H1 (cell line): ENCODE measurements at regions not wholly inside any gene's neighbourhood (a gene's known extent, or its start where the extent isn't known, plus 50 kb on each side); places are given as distances from the start of the nearest gene placed in this dataset.

Source experiments
- CTCF ChIA-PET: fragments of 300-600 bp; sonication (Branson Sonifier 250); formaldehyde crosslinking; loops from one replicate; lab custom pipeline; 2021; ENCODE audit not compliant: partially characterized antibody; lab: Charles Lee
- POLR2A ChIA-PET: fragments of 300-600 bp; sonication (Branson Sonifier 250); formaldehyde crosslinking; loops from one replicate; lab custom pipeline; 2021; ENCODE audit warnings: inconsistent platforms; ENCODE audit not compliant: partially characterized antibody; lab: Charles Lee
- DNase-seq, 2 experiments: peaks; one replicate each; pipeline versions ENCODE4 v3.0.0 to v3.0.0-alpha.2; 2010 to 2022; ENCODE audit warnings: low spot score in 2 of 2, low read depth in 1 of 2, mixed read lengths in 1 of 2
- FAIRE-seq: peaks from 2 replicates; lab custom pipeline; 2011; peaks lifted over from hg19 to GRCh38; lab: Jason Lieb, UNC
- H2AFZ ChIP-seq: 2 replicates; pipeline ENCODE4 v1.8.1; 2012; ENCODE audit warnings: low read length, inconsistent platforms
- H2AK5ac ChIP-seq: 2 replicates; pipeline ENCODE4 v1.6.1; 2013; ENCODE audit warnings: low read depth, low read length
- H2BK120ac ChIP-seq: replicated peaks from 2 replicates; pipeline ENCODE3; 2013; ENCODE audit warnings: low read depth, low read length, inconsistent platforms
- H2BK12ac ChIP-seq: 2 replicates; pipeline ENCODE4 v1.6.1; 2013; ENCODE audit warnings: low read depth, low read length
- H2BK15ac ChIP-seq: 2 replicates; pipeline ENCODE4 v1.6.1; 2013; ENCODE audit warnings: low read length
- H2BK20ac ChIP-seq: 2 replicates; pipeline ENCODE4 v1.6.1; 2013; ENCODE audit warnings: low read length
- H2BK5ac ChIP-seq: 2 replicates; pipeline ENCODE4 v1.6.1; 2013; ENCODE audit warnings: low read depth, low read length
- H3K14ac ChIP-seq: 2 replicates; pipeline ENCODE4 v1.6.1; 2013; ENCODE audit warnings: inconsistent platforms; ENCODE audit not compliant: insufficient read length
- H3K18ac ChIP-seq: 2 replicates; pipeline ENCODE4 v1.6.1; 2013; ENCODE audit warnings: low read length; ENCODE audit errors: extremely low read depth
- H3K23ac ChIP-seq: 2 replicates; pipeline ENCODE4 v1.6.1; 2013; ENCODE audit warnings: inconsistent platforms; ENCODE audit not compliant: insufficient read length
- H3K23me2 ChIP-seq: 2 replicates; pipeline ENCODE4 v1.6.1; 2013; ENCODE audit warnings: low read depth, low read length
- H3K27ac ChIP-seq: 2 replicates; pipeline ENCODE4 v1.6.1; 2011; ENCODE audit warnings: low read depth, low read length, inconsistent platforms
- H3K27me3 ChIP-seq, 4 experiments: replicated peaks in 1 of 4; 1 replicate in 1 of 4; 2 replicates in 3 of 4; pipeline versions ENCODE4 v1.6.1 to v1.8.1; 2011 to 2013; ENCODE audit warnings: low read length in 3 of 4, mild to moderate bottlenecking in 3 of 4, inconsistent platforms in 2 of 4, mixed read lengths in 2 of 4, moderate library complexity in 1 of 4; ENCODE audit not compliant: control insufficient read depth in 3 of 4, insufficient read depth in 3 of 4; ENCODE audit errors: extremely low read depth in 1 of 4
- H3K36me3 ChIP-seq, 4 experiments: 2 replicates each; pipeline versions ENCODE4 v1.6.1 to v1.8.1; 2011 to 2013; ENCODE audit warnings: mild to moderate bottlenecking in 4 of 4, low read length in 3 of 4, moderate library complexity in 2 of 4, control low read depth in 1 of 4, inconsistent platforms in 1 of 4; ENCODE audit not compliant: insufficient read depth in 4 of 4, control insufficient read depth in 2 of 4
- H3K4ac ChIP-seq: replicated peaks from 2 replicates; pipeline ENCODE3; 2013; ENCODE audit warnings: low read length, low read depth, mixed read lengths, inconsistent platforms; ENCODE audit not compliant: insufficient read length
- H3K4me1 ChIP-seq, 4 experiments: replicated peaks in 1 of 4; 1 replicate in 1 of 4; 2 replicates in 3 of 4; pipeline versions ENCODE4 v1.6.1 to v1.8.1; 2011 to 2013; ENCODE audit warnings: low read length in 3 of 4, inconsistent platforms in 2 of 4, mixed read lengths in 1 of 4; ENCODE audit not compliant: insufficient read depth in 4 of 4, control insufficient read depth in 3 of 4
- H3K4me2 ChIP-seq, 2 experiments: 2 replicates each; pipeline versions ENCODE4 v1.6.1 to v1.8.1; 2011 to 2013; ENCODE audit warnings: low read depth in 2 of 2, low read length in 2 of 2, control low read depth in 1 of 2, inconsistent platforms in 1 of 2, mild to moderate bottlenecking in 1 of 2; ENCODE audit not compliant: insufficient read depth in 1 of 2
- H3K4me3 ChIP-seq, 4 experiments: fragments of 200-600, 300-600 bp in 1 of 4; sonication (generic), shearing (Covaris generic), sonication (Bioruptor Twin) in 1 of 4; 2 replicates each; pipeline versions ENCODE4 v1.5.1 to v1.8.1; 2011 to 2016; ENCODE audit warnings: low read length in 4 of 4, low read depth in 3 of 4, control low read depth in 2 of 4, inconsistent platforms in 2 of 4, mild to moderate bottlenecking in 2 of 4, mixed read lengths in 1 of 4, moderate library complexity in 1 of 4; ENCODE audit not compliant: insufficient read depth in 2 of 4; ENCODE audit errors: extremely low read depth in 1 of 4
- H3K56ac ChIP-seq: replicated peaks from 2 replicates; pipeline ENCODE3; 2013; ENCODE audit warnings: low read depth, mild to moderate bottlenecking, mixed read lengths, low read length, inconsistent platforms; ENCODE audit not compliant: insufficient read length
- H3K79me1 ChIP-seq: 2 replicates; pipeline ENCODE4 v1.6.1; 2013; ENCODE audit warnings: low read depth, low read length, control low read depth
- H3K79me2 ChIP-seq, 2 experiments: 2 replicates each; pipeline versions ENCODE4 v1.6.1 to v1.8.1; 2012 to 2013; ENCODE audit warnings: low read length in 2 of 2, mild to moderate bottlenecking in 2 of 2, inconsistent platforms in 1 of 2; ENCODE audit not compliant: insufficient read depth in 2 of 2, control insufficient read depth in 1 of 2
- H3K9ac ChIP-seq, 4 experiments: replicated peaks in 1 of 4; 1 replicate in 1 of 4; 2 replicates in 3 of 4; pipeline versions ENCODE4 v1.6.1 to v1.8.1; 2011 to 2013; ENCODE audit warnings: low read depth in 3 of 4, low read length in 3 of 4, control low read depth in 2 of 4, mild to moderate bottlenecking in 2 of 4, moderate library complexity in 2 of 4, inconsistent platforms in 1 of 4; ENCODE audit errors: extremely low read depth in 1 of 4
- H3K9me3 ChIP-seq, 2 experiments: 2 replicates each; pipeline versions ENCODE4 v1.6.1 to v1.8.1; 2012 to 2013; ENCODE audit warnings: mild to moderate bottlenecking in 2 of 2, moderate library complexity in 2 of 2, control low read depth in 1 of 2, inconsistent platforms in 1 of 2, low read depth in 1 of 2, low read length in 1 of 2, mixed read lengths in 1 of 2; ENCODE audit not compliant: insufficient read depth in 2 of 2
- H4K20me1 ChIP-seq, 2 experiments: replicated peaks in 1 of 2; 2 replicates each; pipeline versions ENCODE3 to v1.8.1; 2011 to 2013; ENCODE audit warnings: inconsistent platforms in 2 of 2, low read length in 2 of 2, mild to moderate bottlenecking in 1 of 2; ENCODE audit not compliant: insufficient read depth in 2 of 2, control insufficient read depth in 1 of 2
- H4K5ac ChIP-seq: 2 replicates; pipeline ENCODE4 v1.6.1; 2013; ENCODE audit warnings: low read length, low read depth, mixed read lengths, inconsistent platforms; ENCODE audit not compliant: insufficient read length
- H4K8ac ChIP-seq: 2 replicates; pipeline ENCODE4 v1.8.0; 2013; ENCODE audit warnings: mild to moderate bottlenecking, moderate library complexity, low read length, inconsistent platforms; ENCODE audit not compliant: insufficient read depth; ENCODE audit errors: extremely low read depth
- H4K91ac ChIP-seq: replicated peaks from 2 replicates; pipeline ENCODE3; 2013; ENCODE audit warnings: low read length, mixed read lengths, inconsistent platforms; ENCODE audit not compliant: insufficient read length
- BACH1 ChIP-seq: IDR thresholded peaks from 2 replicates; pipeline ENCODE4 v1.6.1; 2012; ENCODE audit warnings: low read length, improper control_type of control experiment
- CBX5 ChIP-seq: fragments of 300-800, 300-1000 bp; sonication (generic); IDR thresholded peaks from 2 replicates; pipeline ENCODE4 v1.7.1; 2016; ENCODE audit warnings: antibody characterized with exemption, low read length, low read depth
- CHD2 ChIP-seq: IDR thresholded peaks from 2 replicates; pipeline ENCODE4 v1.6.1; 2012; ENCODE audit warnings: low read length, improper control_type of control experiment
- KDM5A ChIP-seq: fragments of 200-600 bp; IDR thresholded peaks from 2 replicates; pipeline ENCODE4 v1.7.1; 2012; ENCODE audit warnings: mild to moderate bottlenecking, low read length, inconsistent platforms, mixed read lengths
- MAFK ChIP-seq: IDR thresholded peaks from 2 replicates; pipeline ENCODE4 v1.6.1; 2012; ENCODE audit warnings: low read depth, mild to moderate bottlenecking, improper control_type of control experiment, low read length
- NRF1 ChIP-seq: IDR thresholded peaks from 2 replicates; pipeline ENCODE4 v1.6.1; 2011; ENCODE audit warnings: mild to moderate bottlenecking, low read depth, low read length, improper control_type of control experiment
- SAP30 ChIP-seq: fragments of 300-600 bp; sonication (generic); IDR thresholded peaks from 2 replicates; pipeline ENCODE4 v1.7.1; 2012; ENCODE audit warnings: low read length, moderate library complexity, mild to moderate bottlenecking, inconsistent platforms; ENCODE audit not compliant: insufficient read depth, insufficient replicate concordance
- SIRT6 ChIP-seq: IDR thresholded peaks from one replicate; pipeline ENCODE4 v1.7.1; 2012; ENCODE audit warnings: low read length, inconsistent platforms
- SP4 ChIP-seq: IDR thresholded peaks from 2 replicates; pipeline ENCODE4 v1.6.1; 2012; ENCODE audit warnings: low read length, inconsistent platforms
- SRF ChIP-seq: IDR thresholded peaks from 2 replicates; pipeline ENCODE4 v1.6.1; 2011; ENCODE audit warnings: mild to moderate bottlenecking, low read depth, low read length, moderate library complexity
- WGBS, 2 experiments: shearing (Covaris generic) in 1 of 2; methylation state at CpG; one replicate each; pipeline versions ENCODE4 v1.1.6 to v1.1.7; 2013 to 2015; ENCODE audit warnings: low lambda C conversion rate in 2 of 2, mixed read lengths in 2 of 2, inconsistent platforms in 1 of 2, low coverage in 1 of 2, missing lambda C conversion rate in 1 of 2; ENCODE audit not compliant: insufficient replicate concordance in 2 of 2, insufficient coverage in 1 of 2, insufficient read length in 1 of 2; ENCODE audit errors: extremely low coverage in 1 of 2, missing lambda C conversion rate in 1 of 2; 5-methylcytosine and 5-hydroxymethylcytosine counted together
- TF ChIP-seq, protein P1 (sequence below): IDR thresholded peaks from 2 replicates; pipeline ENCODE4 v1.6.1; 2012; ENCODE audit warnings: inconsistent platforms

DNA sequence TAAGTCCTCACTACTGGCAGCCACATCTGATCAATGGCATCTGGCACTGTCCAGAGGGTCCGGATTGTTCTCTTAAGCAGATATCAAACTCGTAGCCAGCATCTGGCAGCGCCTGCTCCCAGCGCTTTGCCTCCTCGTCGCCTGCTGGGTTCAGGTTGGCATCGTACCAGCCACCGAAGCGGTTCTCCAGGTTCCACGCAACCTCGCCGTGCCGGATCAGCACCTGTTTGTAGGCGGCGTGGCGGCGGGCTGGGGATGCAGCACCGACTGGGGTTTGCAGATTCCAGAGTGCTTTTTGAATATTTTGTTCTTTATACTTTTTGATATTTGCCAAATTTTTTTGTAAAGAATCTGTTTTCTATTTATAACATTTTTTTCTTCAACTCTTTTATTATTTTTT is 111.6 kb downstream of the NR2F2 start:
- Histone ChIP-seq H3K18ac (no peak overlapping the region), H3K4me1 (no peaks in the 10 kb centered on the region), H3K23ac (no peak overlapping the region), H2BK120ac (no peak overlapping the region), H3K27me3 (peaks cover 0 to 1% (median 0%) of the 10 kb centered on the region in 4 experiments; a peak in 1 of 7 replicates), H3K9ac (no peak overlapping the region), H2BK15ac (no peak overlapping the region), H3K14ac (no peak overlapping the region), H4K5ac (no peak overlapping the region), H4K8ac (no peak overlapping the region), H2BK5ac (no peak overlapping the region), H3K79me2 (no peaks in the 10 kb centered on the region), H3K9me3 (no peaks in the 10 kb centered on the region), H4K91ac (no peak overlapping the region), H4K20me1 (no peaks in the 10 kb centered on the region), H3K27ac (no peak overlapping the region), H2AFZ (no peak overlapping the region), H3K4me3 (no peak overlapping the region), H2AK5ac (no peak overlapping the region), H3K4me2 (no peak overlapping the region), H3K4ac (no peak overlapping the region), H3K36me3 (no peaks in the 10 kb centered on the region), H3K79me1 (no peaks in the 10 kb centered on the region), H3K23me2 (no peaks in the 10 kb centered on the region; the same call in 1 of the 2 replicates), H2BK20ac (no peak overlapping the region), H3K56ac (no peak overlapping the region), H2BK12ac (no peak overlapping the region)
- 92% methylated on average over 18 of the region's 18 CpGs; no CpG with 5 or more reads in 1 of the 2 experiments for WGBS, 2 experiments
- ChIA-PET POLR2A (no interaction called here), CTCF (interaction anchor here (1.3 to 2.0 kb wide), 4 partner anchors 9 to 16 kb away, joined by 3 to 8 read pairs (median 5); no protein-coding TSS in a partner anchor)
- TF ChIP-seq SRF (no peak), SAP30 (no peak), MAFK (no peak), SP4 (no peak), KDM5A (no peak), BACH1 (no peak), CBX5 (no peak), NRF1 (no peak), SIRT6 (no peak), CHD2 (no peak)
- TF ChIP-seq, protein P1, sequence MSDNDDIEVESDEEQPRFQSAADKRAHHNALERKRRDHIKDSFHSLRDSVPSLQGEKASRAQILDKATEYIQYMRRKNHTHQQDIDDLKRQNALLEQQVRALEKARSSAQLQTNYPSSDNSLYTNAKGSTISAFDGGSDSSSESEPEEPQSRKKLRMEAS, result no peak
- no peak for DNase-seq
- FAIRE-seq, result no peak
